Endodermal cell (in vitro differentiated cells): ENCODE measurements at regions not wholly inside any gene's neighbourhood (a gene's known extent, or its start where the extent isn't known, plus 50 kb on each side); places are given as distances from the start of the nearest gene placed in this dataset.
A peak's percentile ranks its signal among the peaks of the same experiment; 100 is the strongest.

Experiments used
- DNase-seq: peaks from one replicate; pipeline ENCODE4 v3.0.0-alpha.2; 2017
- H3K27ac ChIP-seq: 2 replicates; pipeline ENCODE4 v1.5.1; 2013; ENCODE audit warnings: mild to moderate bottlenecking, low read depth, low read length, moderate library complexity
- H3K27me3 ChIP-seq: 2 replicates; pipeline ENCODE4 v1.6.1; 2013; ENCODE audit warnings: mild to moderate bottlenecking, low read length, moderate library complexity; ENCODE audit not compliant: insufficient read depth, control insufficient read depth, poor library complexity, severe bottlenecking
- H3K36me3 ChIP-seq: 2 replicates; pipeline ENCODE4 v1.7.0; 2013; ENCODE audit warnings: mild to moderate bottlenecking, low read length, moderate library complexity; ENCODE audit not compliant: control insufficient read depth, insufficient read depth
- H3K4me1 ChIP-seq: one replicate; pipeline ENCODE4 v1.7.0; 2013; ENCODE audit warnings: low read length; ENCODE audit not compliant: control insufficient read depth, insufficient read depth
- H3K4me3 ChIP-seq: 2 replicates; pipeline ENCODE4 v1.5.1; 2013; ENCODE audit warnings: mild to moderate bottlenecking, low read length, moderate library complexity
- H3K9ac ChIP-seq: 2 replicates; pipeline ENCODE4 v1.6.1; 2013; ENCODE audit warnings: mild to moderate bottlenecking, low read length, moderate library complexity; ENCODE audit not compliant: poor library complexity, severe bottlenecking; ENCODE audit errors: extremely low read depth
- H3K9me3 ChIP-seq: 2 replicates; pipeline ENCODE4 v1.6.1; 2013; ENCODE audit warnings: mild to moderate bottlenecking, low read length, moderate library complexity; ENCODE audit not compliant: control insufficient read depth
- H3K27ac Mint-ChIP-seq: 2 replicates; pipeline ENCODE4 v1.8.0; 2020; ENCODE audit warnings: mixed read lengths
- H3K27me3 Mint-ChIP-seq: 2 replicates; pipeline ENCODE4 v1.8.0; 2021; ENCODE audit warnings: mild to moderate bottlenecking, mixed read lengths; ENCODE audit not compliant: insufficient read depth
- H3K36me3 Mint-ChIP-seq: 2 replicates; pipeline ENCODE4 v1.8.0; 2020; ENCODE audit warnings: low read depth, mixed read lengths
- H3K4me1 Mint-ChIP-seq: 2 replicates; pipeline ENCODE4 v1.8.0; 2020; ENCODE audit warnings: mixed read lengths
- H3K4me3 Mint-ChIP-seq: 2 replicates; pipeline ENCODE4 v1.8.0; 2020; ENCODE audit warnings: mild to moderate bottlenecking, moderate library complexity, mixed read lengths
- H3K9me3 Mint-ChIP-seq: 2 replicates; pipeline ENCODE4 v1.8.0; 2020; ENCODE audit warnings: mild to moderate bottlenecking, mixed read lengths
- CTCF ChIP-seq: fragments of 200-600 bp; sonication (generic); conservative IDR thresholded peaks from 2 replicates; pipeline ENCODE4 v1.5.0; 2021; ENCODE audit warnings: antibody characterized with exemption, mild to moderate bottlenecking
- WGBS, 2 experiments: methylation state at CpG; one replicate each; pipeline versions ENCODE4 v1.1.5 to v1.1.7; 2013; ENCODE audit warnings: missing lambda C conversion rate in 2 of 2, mixed read lengths in 1 of 2; ENCODE audit not compliant: insufficient coverage in 1 of 2, insufficient read length in 1 of 2; 5-methylcytosine and 5-hydroxymethylcytosine counted together

- Histone ChIP-seq H3K27ac (no peak overlapping the region), H3K4me1 (peaks cover 8% of the 10 kb centered on the region), H3K9me3 (no peaks in the 10 kb centered on the region), H3K36me3 (no peaks in the 10 kb centered on the region), H3K27me3 (peaks cover 18% of the 10 kb centered on the region), H3K4me3 (no peak overlapping the region), H3K9ac (no peak overlapping the region)
- Mint-ChIP-seq H3K27ac (no peak overlapping the region), H3K27me3 (peaks cover 15% of the 10 kb centered on the region), H3K9me3 (no peaks in the 10 kb centered on the region), H3K4me1 (peaks cover 9% of the 10 kb centered on the region), H3K36me3 (no peaks in the 10 kb centered on the region), H3K4me3 (no peak overlapping the region)
- 93 to 94% methylated on average over 3 of the region's 3 CpGs for WGBS, 2 experiments
- no peak for DNase-seq
- TF ChIP-seq CTCF: no peak
Observed at GRCh38 chr2:62447411-62447810, 58.6 kb downstream of the TMEM17 start.

- Mint-ChIP-seq H3K27ac (no peak overlapping the region), H3K4me3 (no peak overlapping the region), H3K4me1 (peaks cover 3% of the 10 kb centered on the region), H3K9me3 (no peaks in the 10 kb centered on the region), H3K27me3 (peaks cover 19% of the 10 kb centered on the region), H3K36me3 (no peaks in the 10 kb centered on the region)
- WGBS, 2 experiments: 80 to 100% methylated on average over 1 of the region's 1 CpG
- H3K9me3 ChIP-seq: no peaks in the 10 kb centered on the region
- no peak overlapping the region for H3K9ac ChIP-seq
- no peak for DNase-seq
- peaks cover 18% of the 10 kb centered on the region for H3K27me3 ChIP-seq
- no peak for TF ChIP-seq CTCF
- peaks cover 8% of the 10 kb centered on the region for H3K4me1 ChIP-seq
- no peak overlapping the region for H3K4me3 ChIP-seq
- H3K36me3 ChIP-seq: no peaks in the 10 kb centered on the region
- no peak overlapping the region for H3K27ac ChIP-seq
Observed at GRCh38 chr2:62446491-62446890, 59.5 kb downstream of the TMEM17 start.

- DNase-seq: no peak
- WGBS, 2 experiments: 93 to 100% methylated on average over 1 to 4 of the region's 4 CpGs
- no peak overlapping the region for H3K27ac ChIP-seq
Observed at GRCh38 chr2:62443886-62444285, 62.1 kb downstream of the TMEM17 start.

More at GRCh38 chr2:62443886-62444285, 62.1 kb downstream of the TMEM17 start:
- Mint-ChIP-seq H3K27ac (no peak overlapping the region), H3K4me3 (no peak overlapping the region), H3K4me1 (no peaks in the 10 kb centered on the region), H3K27me3 (peaks cover 19% of the 10 kb centered on the region), H3K36me3 (no peaks in the 10 kb centered on the region), H3K9me3 (no peaks in the 10 kb centered on the region)
- no peaks in the 10 kb centered on the region for H3K4me1 ChIP-seq
- H3K9me3 ChIP-seq: no peaks in the 10 kb centered on the region
- no peak overlapping the region for H3K4me3 ChIP-seq
- no peak overlapping the region for H3K9ac ChIP-seq
- no peaks in the 10 kb centered on the region for H3K36me3 ChIP-seq
- peaks cover 7% of the 10 kb centered on the region for H3K27me3 ChIP-seq
- peak; percentile 57 for TF ChIP-seq CTCF
